HG02884 (cell line): ENCODE measurements at regions not wholly inside any gene's neighbourhood (a gene's known extent, or its start where the extent isn't known, plus 50 kb on each side); places are given as distances from the start of the nearest gene placed in this dataset.

Source experiments
- ATAC-seq: cut with Tn5 transposase; IDR thresholded peaks from one replicate; pipeline ENCODE4 v1.9.1; 2021; ENCODE audit warnings: mild to moderate bottlenecking, moderate library complexity; ENCODE audit not compliant: unreplicated experiment

- no peak for ATAC-seq
These were observed 63.8 kb upstream of the RGMB start for GRCh38 chr5:98709681-98710080.

- no peak for ATAC-seq
These were observed 60.4 kb upstream of the RGMB start for GRCh38 chr5:98713027-98713426.

GRCh38 chr5:98713856-98714255 is 59.6 kb upstream of the RGMB start:
- no peak for ATAC-seq

GRCh38 chr5:98714710-98715288 is 58.7 kb upstream of the RGMB start:
- no peak for ATAC-seq

- ATAC-seq: no peak
These were observed 52.1 kb upstream of the RGMB start for GRCh38 chr5:98721231-98721928.

GRCh38 chr5:98722188-98722587 is 51.3 kb upstream of the RGMB start:
- ATAC-seq: no peak

GRCh38 chr5:98723061-98723460 is 50.4 kb upstream of the RGMB start:
- ATAC-seq: no peak
